Esophagus squamous epithelium (tissue), 5 donors: ENCODE measurements at regions not wholly inside any gene's neighbourhood (a gene's known extent, or its start where the extent isn't known, plus 50 kb on each side); places are given as distances from the start of the nearest gene placed in this dataset.

Experiments used
- DNase-seq: peaks from one replicate; lab custom pipeline; 2025; lab: John Stamatoyannopoulos, UW
- H3K27ac ChIP-seq, 4 donors: fragments of 200-600 bp; sonication (generic); one replicate each; pipeline ENCODE4 v1.5.1; 2016 to 2019; ENCODE audit warnings: mild to moderate bottlenecking in 1 of 4
- H3K27me3 ChIP-seq, 4 donors: fragments of 200-600 bp; sonication (generic); 1 replicate in 3 of 4; 2 replicates in 1 of 4; pipeline versions ENCODE4 v1.5.1 to v1.6.0; 2017 to 2021; ENCODE audit warnings: antibody characterized with exemption in 1 of 4
- H3K36me3 ChIP-seq, 3 donors: fragments of 200-600 bp; sonication (generic); one replicate each; pipeline ENCODE4 v1.5.1; 2016 to 2019
- H3K4me1 ChIP-seq, 3 donors: fragments of 200-600 bp; sonication (generic); one replicate each; pipeline ENCODE4 v1.5.1; 2017 to 2019
- H3K4me3 ChIP-seq, 4 donors: fragments of 200-600 bp; sonication (generic); 1 replicate in 3 of 4; 2 replicates in 1 of 4; pipeline ENCODE4 v1.5.1; 2016 to 2019; ENCODE audit warnings: mild to moderate bottlenecking in 2 of 4, moderate library complexity in 1 of 4
- H3K9me3 ChIP-seq, 3 donors: fragments of 200-600 bp; sonication (generic); one replicate each; pipeline ENCODE4 v1.5.1; 2016 to 2019
- POLR2A ChIP-seq, 4 donors: fragments of 450-650 bp; IDR thresholded peaks; one replicate each; pipeline ENCODE4 v1.6.1; 2017; ENCODE audit warnings: antibody characterized with exemption in 4 of 4, mild to moderate bottlenecking in 4 of 4, moderate library complexity in 3 of 4
- WGBS, 2 donors: methylation state at CpG; one replicate each; pipeline ENCODE4 v1.1.5; 2018; 5-methylcytosine and 5-hydroxymethylcytosine counted together
- intact Hi-C: fragments of 100-400 bp; cut with DNase I; formaldehyde crosslinking; loops from one replicate; pipeline ENCODE4 v1.15.0; 2022
- TF ChIP-seq, protein P1 (sequence below), 6 experiments: fragments of 450-650 bp in 4 of 6; fragments of 200-600 bp in 2 of 6; sonication (generic) in 2 of 6; IDR thresholded peaks; one replicate each; pipeline ENCODE4 v1.5.1; 2016 to 2019; ENCODE audit warnings: antibody characterized with exemption in 6 of 6, mild to moderate bottlenecking in 4 of 6, moderate library complexity in 4 of 6
- donor health status: DM: yes; HTN: yes; CAD: no.

DNA sequence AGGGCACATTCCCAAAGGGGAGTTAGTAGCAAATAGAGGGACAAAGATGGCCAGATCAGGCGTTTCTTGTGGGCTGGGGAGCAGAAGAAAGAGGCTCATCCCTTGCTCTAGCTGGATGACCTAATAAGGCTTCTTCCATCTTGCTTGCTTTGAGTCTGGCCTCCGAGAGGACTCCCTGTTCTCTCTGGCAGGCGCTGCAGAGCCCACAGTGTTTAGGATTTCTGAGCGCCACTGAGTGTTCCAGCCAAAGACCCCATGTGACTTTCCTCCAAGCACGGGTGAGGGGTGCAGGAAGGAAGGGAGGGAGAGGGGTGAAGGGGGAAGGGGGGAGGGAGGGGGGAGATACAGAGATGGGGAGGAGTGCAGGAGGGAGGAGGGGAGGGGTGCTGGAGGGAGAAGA lies 203.8 kb upstream of the SVIL start:
- Histone ChIP-seq H3K4me3 (no peak overlapping the region), H3K27ac (peak overlapping the region; percentile 88 to 94 (median 92)), H3K4me1 (peaks cover 11 to 65% (median 34%) of the 10 kb centered on the region in 3 donors), H3K9me3 (no peaks in the 10 kb centered on the region), H3K27me3 (no peaks in the 10 kb centered on the region), H3K36me3 (no peaks in the 10 kb centered on the region)
- 50 to 58% methylated on average over 1 to 3 of the region's 5 CpGs for WGBS, 2 donors
- intact Hi-C loops, result no loop called here
- TF ChIP-seq POLR2A (IDR thresholded peaks at IDR 0.05), result no peak
- TF ChIP-seq, protein P1, sequence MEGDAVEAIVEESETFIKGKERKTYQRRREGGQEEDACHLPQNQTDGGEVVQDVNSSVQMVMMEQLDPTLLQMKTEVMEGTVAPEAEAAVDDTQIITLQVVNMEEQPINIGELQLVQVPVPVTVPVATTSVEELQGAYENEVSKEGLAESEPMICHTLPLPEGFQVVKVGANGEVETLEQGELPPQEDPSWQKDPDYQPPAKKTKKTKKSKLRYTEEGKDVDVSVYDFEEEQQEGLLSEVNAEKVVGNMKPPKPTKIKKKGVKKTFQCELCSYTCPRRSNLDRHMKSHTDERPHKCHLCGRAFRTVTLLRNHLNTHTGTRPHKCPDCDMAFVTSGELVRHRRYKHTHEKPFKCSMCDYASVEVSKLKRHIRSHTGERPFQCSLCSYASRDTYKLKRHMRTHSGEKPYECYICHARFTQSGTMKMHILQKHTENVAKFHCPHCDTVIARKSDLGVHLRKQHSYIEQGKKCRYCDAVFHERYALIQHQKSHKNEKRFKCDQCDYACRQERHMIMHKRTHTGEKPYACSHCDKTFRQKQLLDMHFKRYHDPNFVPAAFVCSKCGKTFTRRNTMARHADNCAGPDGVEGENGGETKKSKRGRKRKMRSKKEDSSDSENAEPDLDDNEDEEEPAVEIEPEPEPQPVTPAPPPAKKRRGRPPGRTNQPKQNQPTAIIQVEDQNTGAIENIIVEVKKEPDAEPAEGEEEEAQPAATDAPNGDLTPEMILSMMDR (IDR thresholded peaks at IDR 0.05), result no peak
- no peak for DNase-seq

GRCh38 chr10:29837586-29837985 lies 202.8 kb upstream of the SVIL start:
- Histone ChIP-seq H3K4me1 (peaks cover 11 to 57% (median 34%) of the 10 kb centered on the region in 3 donors), H3K27me3 (no peaks in the 10 kb centered on the region), H3K4me3 (no peak overlapping the region), H3K9me3 (no peaks in the 10 kb centered on the region), H3K36me3 (no peaks in the 10 kb centered on the region), H3K27ac (peak overlapping the region; percentile 4 to 94 (median 92))
- intact Hi-C loops, result no loop called here
- no peak for DNase-seq
- 85 to 100% methylated on average over 1 of the region's 1 CpG for WGBS, 2 donors
- TF ChIP-seq, protein P1 (IDR thresholded peaks at IDR 0.05), result no peak
- TF ChIP-seq POLR2A (IDR thresholded peaks at IDR 0.05), result no peak

DNA sequence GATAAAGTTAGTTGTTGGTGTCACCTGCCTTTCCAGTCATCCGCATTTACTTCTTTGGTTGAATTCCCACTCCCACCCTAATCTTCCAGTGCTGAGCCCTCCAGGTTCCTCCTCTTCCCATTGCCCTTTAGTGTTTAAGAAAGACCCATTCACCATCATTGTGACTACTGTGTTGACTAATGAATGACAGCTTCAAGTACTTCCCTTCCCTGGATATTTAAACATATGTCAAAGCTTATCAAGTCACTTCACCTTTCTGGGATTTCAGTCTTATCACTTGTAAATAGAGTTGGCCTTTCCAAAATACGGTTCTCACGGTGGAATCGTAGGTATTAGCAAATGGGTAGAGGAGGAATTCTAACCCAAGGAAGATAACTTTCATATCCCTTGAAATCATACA lies 201.6 kb upstream of the SVIL start:
- Histone ChIP-seq H3K4me1 (peaks cover 6 to 45% (median 26%) of the 10 kb centered on the region in 3 donors), H3K9me3 (no peaks in the 10 kb centered on the region), H3K4me3 (no peak overlapping the region), H3K27me3 (no peaks in the 10 kb centered on the region), H3K36me3 (no peaks in the 10 kb centered on the region), H3K27ac (peak overlapping the region in 3 of 4 donors; percentile 73 to 94 (median 93))
- DNase-seq, result no peak
- intact Hi-C loops, result no loop called here
- WGBS, 2 donors, result 99 to 100% methylated on average over 4 of the region's 4 CpGs
- TF ChIP-seq POLR2A (IDR thresholded peaks at IDR 0.05), result no peak
- TF ChIP-seq, protein P1 (IDR thresholded peaks at IDR 0.05), result no peak

DNA sequence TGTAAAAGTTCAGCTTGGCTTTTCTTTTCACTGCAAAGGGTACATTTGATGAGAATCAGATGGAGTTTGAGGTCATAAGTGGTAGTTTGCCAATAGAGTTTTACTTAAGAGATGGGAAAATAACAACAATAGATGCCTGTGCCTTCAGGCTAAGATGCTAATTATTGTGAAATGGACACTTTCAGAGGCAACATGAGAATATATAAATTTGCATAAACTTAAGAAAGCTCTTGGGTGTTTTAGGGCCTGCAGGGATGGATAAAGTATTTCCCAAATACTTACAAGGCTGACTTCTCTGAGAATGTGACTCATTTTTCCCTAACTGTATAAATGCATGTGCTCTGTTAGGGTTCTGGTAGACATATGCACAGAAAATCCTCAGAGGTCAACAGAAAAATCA lies 200.3 kb upstream of the SVIL start:
- intact Hi-C loops, result no loop called here

More for the DNA sequence above, 200.3 kb upstream of the SVIL start:
- Histone ChIP-seq H3K27me3 (no peaks in the 10 kb centered on the region), H3K4me1 (peaks cover 6 to 32% (median 13%) of the 10 kb centered on the region in 3 donors), H3K9me3 (no peaks in the 10 kb centered on the region), H3K4me3 (no peak overlapping the region), H3K36me3 (no peaks in the 10 kb centered on the region), H3K27ac (peak overlapping the region in 3 of 4 donors; percentile 3 to 93 (median 38))
- TF ChIP-seq, protein P1 (IDR thresholded peaks at IDR 0.05), result no peak
- no peak for TF ChIP-seq POLR2A (IDR thresholded peaks at IDR 0.05)
- no peak for DNase-seq
